HEK293 (cell line): ENCODE measurements at regions not wholly inside any gene's neighbourhood (a gene's known extent, or its start where the extent isn't known, plus 50 kb on each side); places are given as distances from the start of the nearest gene placed in this dataset.

ENCODE experiments used
- ZBTB20 ChIP-seq: fragments of 450-650 bp; formaldehyde crosslinking; IDR thresholded peaks from 2 replicates; pipeline ENCODE4 v1.5.1; 2016; ENCODE audit warnings: missing biosample characterization, missing genetic modification characterization
- ZNF155 ChIP-seq: fragments of 450-650 bp; formaldehyde crosslinking; IDR thresholded peaks from 2 replicates; pipeline ENCODE4 v1.5.1; 2016; ENCODE audit warnings: missing biosample characterization, missing genetic modification characterization
- TF ChIP-seq, protein P1 (sequence below): fragments of 450-650 bp; formaldehyde crosslinking; conservative IDR thresholded peaks from 2 replicates; pipeline ENCODE4 v1.5.1; 2016; ENCODE audit warnings: low read depth, missing biosample characterization, missing genetic modification characterization
- TF ChIP-seq, protein P2 (sequence below): fragments of 450-650 bp; formaldehyde crosslinking; IDR thresholded peaks from 2 replicates; pipeline ENCODE4 v1.5.1; 2016; ENCODE audit warnings: missing biosample characterization, missing genetic modification characterization

GRCh38 chr3:146300768-146301167 is 49.9 kb upstream of the PLSCR4 start (continued):
- TF ChIP-seq, protein P1, sequence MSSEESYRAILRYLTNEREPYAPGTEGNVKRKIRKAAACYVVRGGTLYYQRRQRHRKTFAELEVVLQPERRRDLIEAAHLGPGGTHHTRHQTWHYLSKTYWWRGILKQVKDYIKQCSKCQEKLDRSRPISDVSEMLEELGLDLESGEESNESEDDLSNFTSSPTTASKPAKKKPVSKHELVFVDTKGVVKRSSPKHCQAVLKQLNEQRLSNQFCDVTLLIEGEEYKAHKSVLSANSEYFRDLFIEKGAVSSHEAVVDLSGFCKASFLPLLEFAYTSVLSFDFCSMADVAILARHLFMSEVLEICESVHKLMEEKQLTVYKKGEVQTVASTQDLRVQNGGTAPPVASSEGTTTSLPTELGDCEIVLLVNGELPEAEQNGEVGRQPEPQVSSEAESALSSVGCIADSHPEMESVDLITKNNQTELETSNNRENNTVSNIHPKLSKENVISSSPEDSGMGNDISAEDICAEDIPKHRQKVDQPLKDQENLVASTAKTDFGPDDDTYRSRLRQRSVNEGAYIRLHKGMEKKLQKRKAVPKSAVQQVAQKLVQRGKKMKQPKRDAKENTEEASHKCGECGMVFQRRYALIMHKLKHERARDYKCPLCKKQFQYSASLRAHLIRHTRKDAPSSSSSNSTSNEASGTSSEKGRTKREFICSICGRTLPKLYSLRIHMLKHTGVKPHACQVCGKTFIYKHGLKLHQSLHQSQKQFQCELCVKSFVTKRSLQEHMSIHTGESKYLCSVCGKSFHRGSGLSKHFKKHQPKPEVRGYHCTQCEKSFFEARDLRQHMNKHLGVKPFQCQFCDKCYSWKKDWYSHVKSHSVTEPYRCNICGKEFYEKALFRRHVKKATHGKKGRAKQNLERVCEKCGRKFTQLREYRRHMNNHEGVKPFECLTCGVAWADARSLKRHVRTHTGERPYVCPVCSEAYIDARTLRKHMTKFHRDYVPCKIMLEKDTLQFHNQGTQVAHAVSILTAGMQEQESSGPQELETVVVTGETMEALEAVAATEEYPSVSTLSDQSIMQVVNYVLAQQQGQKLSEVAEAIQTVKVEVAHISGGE (tag by site-specific recombination) = no peak
- TF ChIP-seq, protein P2, sequence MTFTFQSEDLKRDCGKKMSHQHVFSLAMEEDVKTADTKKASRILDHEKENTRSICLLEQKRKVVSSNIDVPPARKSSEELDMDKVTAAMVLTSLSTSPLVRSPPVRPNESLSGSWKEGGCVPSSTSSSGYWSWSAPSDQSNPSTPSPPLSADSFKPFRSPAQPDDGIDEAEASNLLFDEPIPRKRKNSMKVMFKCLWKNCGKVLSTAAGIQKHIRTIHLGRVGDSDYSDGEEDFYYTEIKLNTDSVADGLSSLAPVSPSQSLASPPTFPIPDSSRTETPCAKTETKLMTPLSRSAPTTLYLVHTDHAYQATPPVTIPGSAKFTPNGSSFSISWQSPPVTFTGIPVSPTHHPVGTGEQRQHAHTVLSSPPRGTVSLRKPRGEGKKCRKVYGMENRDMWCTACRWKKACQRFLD (tag by site-specific recombination) = no peak
- TF ChIP-seq ZBTB20 (tag by site-specific recombination) (no peak), ZNF155 (tag by site-specific recombination) (no peak)
